HepG2 (cell line): ENCODE measurements at regions not wholly inside any gene's neighbourhood (a gene's known extent, or its start where the extent isn't known, plus 50 kb on each side); places are given as distances from the start of the nearest gene placed in this dataset.

ENCODE experiments used
- FOXA1 ChIP-seq, 2 experiments: fragments of 450-650 bp in 1 of 2; sonication (generic) in 1 of 2; formaldehyde crosslinking in 1 of 2; IDR thresholded peaks; 2 replicates each; pipeline versions ENCODE4 v1.4.0 to v1.6.1; 2016 to 2020; ENCODE audit warnings: missing genetic modification reagents in 1 of 2
- HNRNPH1 ChIP-seq: fragments of 200-400 bp; formaldehyde crosslinking; optimal IDR thresholded peaks from 2 replicates; pipeline ENCODE3; 2017; ENCODE audit warnings: mild to moderate bottlenecking, low read depth, low read length
- ZFP90 ChIP-seq: sonication (generic); formaldehyde crosslinking; IDR thresholded peaks from 2 replicates; pipeline ENCODE4 v1.8.0; 2022; ENCODE audit warnings: missing genetic modification reagents, mild to moderate bottlenecking, inconsistent platforms, borderline replicate concordance
- ZNF224 ChIP-seq: sonication (generic); formaldehyde crosslinking; IDR thresholded peaks from 2 replicates; pipeline ENCODE4 v1.5.0; 2020; ENCODE audit warnings: mild to moderate bottlenecking, missing genetic modification reagents
- ZNF772 ChIP-seq: sonication (generic); formaldehyde crosslinking; IDR thresholded peaks from 2 replicates; pipeline ENCODE4 v1.5.0; 2020; ENCODE audit warnings: mild to moderate bottlenecking, missing genetic modification reagents
- ZNF878 ChIP-seq: sonication (generic); formaldehyde crosslinking; IDR thresholded peaks from 2 replicates; pipeline ENCODE4 v1.8.1; 2023; ENCODE audit warnings: mild to moderate bottlenecking, missing genetic modification reagents, moderate library complexity
- TF ChIP-seq, protein P1 (sequence below): sonication (generic); IDR thresholded peaks from 2 replicates; pipeline ENCODE4 v1.6.1; 2016; ENCODE audit warnings: low read depth, borderline replicate concordance
- TF ChIP-seq, protein P2 (sequence below): sonication (generic); formaldehyde crosslinking; IDR thresholded peaks from 2 replicates; pipeline ENCODE4 v1.5.0; 2020; ENCODE audit warnings: mild to moderate bottlenecking, missing genetic modification reagents, moderate library complexity

DNA sequence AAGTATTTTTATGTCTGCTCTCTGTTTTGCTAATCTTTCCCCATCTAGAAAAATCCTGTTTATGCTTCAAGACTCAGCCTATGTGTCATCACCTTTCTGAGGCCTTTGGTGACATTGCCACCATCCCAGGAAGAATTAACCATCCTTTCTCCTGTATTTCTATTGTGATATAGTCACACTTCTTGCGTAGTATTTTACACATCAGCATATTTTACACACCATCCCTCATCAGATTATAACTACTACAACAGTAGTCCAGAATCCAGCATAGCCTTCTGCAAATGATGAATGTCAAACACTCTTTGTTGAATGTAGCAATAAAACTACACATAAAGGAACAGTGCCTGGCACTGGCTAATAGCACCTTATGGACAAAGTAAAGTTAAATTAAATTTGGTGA is 275.3 kb upstream of the C1orf87 start:
- TF ChIP-seq ZNF772 (CRISPR knock-in tag) (no peak), HNRNPH1 (no peak), FOXA1 (IDR thresholded peaks at IDR 0.05) (no peak), FOXA1 (CRISPR knock-in tag; IDR thresholded peaks at IDR 0.05) (no peak), ZNF224 (CRISPR knock-in tag) (no peak), ZFP90 (no peak), ZNF878 (no peak)
- TF ChIP-seq, protein P1, sequence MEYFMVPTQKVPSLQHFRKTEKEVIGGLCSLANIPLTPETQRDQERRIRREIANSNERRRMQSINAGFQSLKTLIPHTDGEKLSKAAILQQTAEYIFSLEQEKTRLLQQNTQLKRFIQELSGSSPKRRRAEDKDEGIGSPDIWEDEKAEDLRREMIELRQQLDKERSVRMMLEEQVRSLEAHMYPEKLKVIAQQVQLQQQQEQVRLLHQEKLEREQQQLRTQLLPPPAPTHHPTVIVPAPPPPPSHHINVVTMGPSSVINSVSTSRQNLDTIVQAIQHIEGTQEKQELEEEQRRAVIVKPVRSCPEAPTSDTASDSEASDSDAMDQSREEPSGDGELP, result no peak
- TF ChIP-seq, protein P2, sequence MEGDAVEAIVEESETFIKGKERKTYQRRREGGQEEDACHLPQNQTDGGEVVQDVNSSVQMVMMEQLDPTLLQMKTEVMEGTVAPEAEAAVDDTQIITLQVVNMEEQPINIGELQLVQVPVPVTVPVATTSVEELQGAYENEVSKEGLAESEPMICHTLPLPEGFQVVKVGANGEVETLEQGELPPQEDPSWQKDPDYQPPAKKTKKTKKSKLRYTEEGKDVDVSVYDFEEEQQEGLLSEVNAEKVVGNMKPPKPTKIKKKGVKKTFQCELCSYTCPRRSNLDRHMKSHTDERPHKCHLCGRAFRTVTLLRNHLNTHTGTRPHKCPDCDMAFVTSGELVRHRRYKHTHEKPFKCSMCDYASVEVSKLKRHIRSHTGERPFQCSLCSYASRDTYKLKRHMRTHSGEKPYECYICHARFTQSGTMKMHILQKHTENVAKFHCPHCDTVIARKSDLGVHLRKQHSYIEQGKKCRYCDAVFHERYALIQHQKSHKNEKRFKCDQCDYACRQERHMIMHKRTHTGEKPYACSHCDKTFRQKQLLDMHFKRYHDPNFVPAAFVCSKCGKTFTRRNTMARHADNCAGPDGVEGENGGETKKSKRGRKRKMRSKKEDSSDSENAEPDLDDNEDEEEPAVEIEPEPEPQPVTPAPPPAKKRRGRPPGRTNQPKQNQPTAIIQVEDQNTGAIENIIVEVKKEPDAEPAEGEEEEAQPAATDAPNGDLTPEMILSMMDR (CRISPR knock-in tag), result no peak
